IMR-90 (cell line): ENCODE measurements at regions not wholly inside any gene's neighbourhood (a gene's known extent, or its start where the extent isn't known, plus 50 kb on each side); places are given as distances from the start of the nearest gene placed in this dataset.

ENCODE experiments used
- ATAC-seq: fragments of 200-7000 bp; cut with Tn5 transposase; 2 replicates; pipeline ENCODE4 v1.9.1; 2020; ENCODE audit warnings: low read depth, mild to moderate bottlenecking, moderate library complexity
- BruUV-seq: library from RNA; stranded (reverse); fragments of 400-500 nt; replicated peaks from 2 replicates; lab custom pipeline; 2021; lab: Mats Ljungman, UMichigan
- CTCF ChIA-PET: fragments of 300-600 bp; formaldehyde crosslinking; extraction: SDS; loops from one replicate; lab custom pipeline; 2021; ENCODE audit warnings: antibody characterized with exemption; lab: Yijun Ruan, JAX
- POLR2A ChIA-PET: fragments of 300-600 bp; sonication (Branson Sonifier 250); formaldehyde crosslinking; loops from one replicate; lab custom pipeline; 2022; ENCODE audit warnings: antibody characterized with exemption; ENCODE audit not compliant: unreplicated experiment; lab: Charles Lee
- DNase-seq: peaks from one replicate; pipeline ENCODE4 v3.0.0; 2013
- H2AFZ ChIP-seq: replicated peaks from 2 replicates; pipeline ENCODE3; 2013; ENCODE audit warnings: low read length, mild to moderate bottlenecking; ENCODE audit not compliant: poor library complexity
- H2AK5ac ChIP-seq: 2 replicates; pipeline ENCODE4 v1.6.1; 2013; ENCODE audit warnings: low read depth, low read length, inconsistent platforms
- H2AK9ac ChIP-seq: replicated peaks from 2 replicates; pipeline ENCODE3; 2013; ENCODE audit warnings: mild to moderate bottlenecking, low read depth, low read length, moderate library complexity; ENCODE audit not compliant: poor library complexity
- H2BK120ac ChIP-seq: 2 replicates; pipeline ENCODE4 v1.6.1; 2013; ENCODE audit warnings: low read depth, low read length, inconsistent platforms
- H2BK15ac ChIP-seq: 3 replicates; pipeline ENCODE4 v1.6.1; 2013; ENCODE audit warnings: low read depth, low read length, inconsistent platforms
- H2BK20ac ChIP-seq: 2 replicates; pipeline ENCODE4 v1.6.1; 2013; ENCODE audit warnings: low read depth, mild to moderate bottlenecking, inconsistent platforms, low read length, moderate library complexity
- H2BK5ac ChIP-seq: 2 replicates; pipeline ENCODE4 v1.6.1; 2013; ENCODE audit warnings: mild to moderate bottlenecking, low read depth, low read length, inconsistent platforms; ENCODE audit not compliant: poor library complexity, severe bottlenecking
- H3K14ac ChIP-seq: replicated peaks from 2 replicates; pipeline ENCODE4 v1.6.1; 2013; ENCODE audit warnings: low read depth, low read length, inconsistent platforms
- H3K18ac ChIP-seq: 2 replicates; pipeline ENCODE4 v1.6.1; 2013; ENCODE audit warnings: low read depth, low read length, control low read depth
- H3K23ac ChIP-seq: 2 replicates; pipeline ENCODE4 v1.6.1; 2013; ENCODE audit warnings: low read depth, low read length, inconsistent platforms
- H3K27ac ChIP-seq: 2 replicates; pipeline ENCODE4 v1.5.1; 2013; ENCODE audit warnings: mild to moderate bottlenecking, control low read depth, low read length; ENCODE audit not compliant: insufficient read depth
- H3K27me3 ChIP-seq: 2 replicates; pipeline ENCODE4 v1.6.1; 2013; ENCODE audit warnings: low read length; ENCODE audit not compliant: control insufficient read depth, insufficient read depth
- H3K36me3 ChIP-seq: 2 replicates; pipeline ENCODE4 v1.6.1; 2013; ENCODE audit warnings: low read length, mixed read lengths; ENCODE audit not compliant: control insufficient read depth, insufficient read depth
- H3K4ac ChIP-seq: 2 replicates; pipeline ENCODE4 v1.6.1; 2013; ENCODE audit warnings: low read depth, low read length, inconsistent platforms
- H3K4me1 ChIP-seq: 2 replicates; pipeline ENCODE4 v1.6.1; 2013; ENCODE audit warnings: low read length, mixed read lengths; ENCODE audit not compliant: control insufficient read depth, insufficient read depth
- H3K4me2 ChIP-seq: 2 replicates; pipeline ENCODE4 v1.6.1; 2013; ENCODE audit warnings: low read depth, mild to moderate bottlenecking, control low read depth, low read length, moderate library complexity
- H3K4me3 ChIP-seq: 2 replicates; pipeline ENCODE4 v1.5.1; 2013; ENCODE audit warnings: low read depth, mild to moderate bottlenecking, control low read depth, low read length, moderate library complexity; ENCODE audit not compliant: insufficient read depth
- H3K56ac ChIP-seq: 2 replicates; pipeline ENCODE4 v1.6.1; 2013; ENCODE audit warnings: low read length, inconsistent platforms; ENCODE audit not compliant: insufficient read depth; ENCODE audit errors: extremely low read depth
- H3K79me1 ChIP-seq, 2 experiments: 2 replicates each; pipeline ENCODE4 v1.6.1; 2013; ENCODE audit warnings: low read length in 2 of 2, inconsistent platforms in 1 of 2, low read depth in 1 of 2
- H3K9ac ChIP-seq: 2 replicates; pipeline ENCODE4 v1.6.1; 2013; ENCODE audit warnings: low read depth, low read length, control low read depth
- H3K9me1 ChIP-seq: 2 replicates; pipeline ENCODE4 v1.6.1; 2013; ENCODE audit warnings: low read length, inconsistent platforms; ENCODE audit not compliant: insufficient read depth
- H3K9me3 ChIP-seq: 2 replicates; pipeline ENCODE4 v1.6.1; 2013; ENCODE audit warnings: low read length; ENCODE audit not compliant: control insufficient read depth, insufficient read depth
- H4K20me1 ChIP-seq: 2 replicates; pipeline ENCODE4 v1.6.1; 2013; ENCODE audit warnings: low read length, inconsistent platforms; ENCODE audit not compliant: insufficient read depth
- H4K5ac ChIP-seq: 2 replicates; pipeline ENCODE4 v1.6.1; 2013; ENCODE audit warnings: mild to moderate bottlenecking, low read depth, low read length, control low read depth
- H4K8ac ChIP-seq, 2 experiments: 2 replicates each; pipeline ENCODE4 v1.6.1; 2013; ENCODE audit warnings: low read depth in 2 of 2, low read length in 2 of 2, control low read depth in 1 of 2, inconsistent platforms in 1 of 2
- H4K91ac ChIP-seq: 2 replicates; pipeline ENCODE4 v1.6.1; 2013; ENCODE audit warnings: low read depth, low read length, inconsistent platforms; ENCODE audit not compliant: insufficient read depth
- BHLHE40 ChIP-seq: fragments of 150-350 bp; IDR thresholded peaks from 2 replicates; pipeline ENCODE4 v1.6.1; 2016; ENCODE audit warnings: mild to moderate bottlenecking, low read depth, low read length
- CEBPB ChIP-seq: IDR thresholded peaks from 2 replicates; pipeline ENCODE4 v1.6.1; 2012; ENCODE audit warnings: low read depth, low read length, improper control_type of control experiment
- CHD1 ChIP-seq: IDR thresholded peaks from 2 replicates; pipeline ENCODE4 v1.6.1; 2012; ENCODE audit warnings: low read depth, low read length, improper control_type of control experiment
- ELK1 ChIP-seq: fragments of 150-350 bp; IDR thresholded peaks from 2 replicates; pipeline ENCODE4 v1.6.1; 2016; ENCODE audit warnings: low read depth, mild to moderate bottlenecking, low read length, moderate library complexity, borderline replicate concordance
- FOS ChIP-seq: fragments of 150-350 bp; IDR thresholded peaks from 2 replicates; pipeline ENCODE4 v1.6.1; 2016; ENCODE audit warnings: low read depth, low read length
- MAFK ChIP-seq: IDR thresholded peaks from 2 replicates; pipeline ENCODE4 v1.6.1; 2012; ENCODE audit warnings: low read depth, low read length, improper control_type of control experiment
- MAZ ChIP-seq: IDR thresholded peaks from 2 replicates; pipeline ENCODE4 v1.6.1; 2012; ENCODE audit warnings: low read depth, mild to moderate bottlenecking, low read length, improper control_type of control experiment, moderate library complexity, borderline replicate concordance
- MXI1 ChIP-seq: IDR thresholded peaks from 2 replicates; pipeline ENCODE4 v1.6.1; 2012; ENCODE audit warnings: low read depth, mild to moderate bottlenecking, low read length, moderate library complexity, borderline replicate concordance
- NFE2L2 ChIP-seq: fragments of 150-350 bp; IDR thresholded peaks from 2 replicates; pipeline ENCODE4 v1.6.1; 2016; ENCODE audit warnings: low read depth, mild to moderate bottlenecking, low read length
- POLR2A ChIP-seq: IDR thresholded peaks from 2 replicates; pipeline ENCODE4 v1.6.1; 2012; ENCODE audit warnings: mild to moderate bottlenecking, low read depth, low read length
- RAD21 ChIP-seq: IDR thresholded peaks from 2 replicates; pipeline ENCODE4 v1.6.1; 2012; ENCODE audit warnings: low read length, improper control_type of control experiment
- RCOR1 ChIP-seq: IDR thresholded peaks from 2 replicates; pipeline ENCODE4 v1.6.1; 2012; ENCODE audit warnings: mild to moderate bottlenecking, low read length, improper control_type of control experiment; ENCODE audit not compliant: insufficient replicate concordance
- RFX5 ChIP-seq: IDR thresholded peaks from 2 replicates; pipeline ENCODE4 v1.8.0; 2012; ENCODE audit warnings: low read depth, mild to moderate bottlenecking, low read length, moderate library complexity
- SMC3 ChIP-seq: fragments of 150-350 bp; IDR thresholded peaks from 2 replicates; pipeline ENCODE4 v1.6.1; 2016; ENCODE audit warnings: low read depth, mild to moderate bottlenecking, antibody characterized with exemption, low read length, moderate library complexity
- WGBS, 2 experiments: methylation state at CpG; one replicate each; pipeline versions ENCODE4 v1.1.5 to v1.1.7; 2013; ENCODE audit warnings: missing lambda C conversion rate in 2 of 2; ENCODE audit not compliant: insufficient read length in 1 of 2; ENCODE audit errors: extremely low coverage in 2 of 2; 5-methylcytosine and 5-hydroxymethylcytosine counted together
- dilution Hi-C: fragments of 300-500 bp; cut with HindIII; formaldehyde crosslinking; loops from one replicate; pipeline ENCODE4 v1.14.3; 2018; ENCODE audit warnings: low sequenced_read_pairs; ENCODE audit not compliant: unreplicated experiment
- in situ Hi-C: fragments of 300-500 bp; cut with MboI; formaldehyde crosslinking; loops from 3 replicates; pipeline ENCODE4 v1.14.3; 2019; ENCODE audit warnings: low sequenced_read_pairs, inconsistent platforms, mixed read lengths
- intact Hi-C: fragments of 100-400 bp; cut with micrococcal nuclease; formaldehyde crosslinking; loops from 2 replicates; pipeline ENCODE4 v1.10.0; 2022
- TF ChIP-seq, protein P1 (sequence below): fragments of 150-350 bp; IDR thresholded peaks from 2 replicates; pipeline ENCODE4 v1.6.1; 2017; ENCODE audit warnings: mild to moderate bottlenecking, antibody characterized with exemption, low read length, low read depth
- TF ChIP-seq, protein P2 (sequence below): conservative IDR thresholded peaks from 2 replicates; pipeline ENCODE4 v1.5.1; 2012; ENCODE audit warnings: mild to moderate bottlenecking, low read depth, low read length, improper control_type of control experiment

- no TSS peak for BruUV-seq
- intact Hi-C loops (loop anchor here (10.0 kb wide), 1 partner anchor 1148 kb away; no protein-coding TSS in a partner anchor), dilution Hi-C loops (no loop called here), in situ Hi-C loops (no loop called here)
- POLR2A ChIA-PET, result no interaction called here
- H3K4me3 ChIP-seq, result no peak overlapping the region
- no peak overlapping the region for H3K4ac ChIP-seq
- H3K9ac ChIP-seq, result no peak overlapping the region
- no peak overlapping the region for H4K91ac ChIP-seq
- no peak for DNase-seq
- no peaks in the 10 kb centered on the region for H3K4me1 ChIP-seq
- no peaks in the 10 kb centered on the region for H4K20me1 ChIP-seq
- H3K27ac ChIP-seq, result no peak overlapping the region
- no peak overlapping the region for H3K14ac ChIP-seq
- CTCF ChIA-PET, result no interaction called here
- no peaks in the 10 kb centered on the region; the same call in 1 of the 2 replicates for H3K9me3 ChIP-seq
- no peaks in the 10 kb centered on the region for H3K36me3 ChIP-seq
- H4K8ac ChIP-seq, result no peak overlapping the region
- H4K5ac ChIP-seq, result no peak overlapping the region
- no peak overlapping the region for H2BK5ac ChIP-seq
- H2AK9ac ChIP-seq, result no peak overlapping the region
- H3K4me2 ChIP-seq, result no peak overlapping the region
- no peak overlapping the region for H2BK120ac ChIP-seq
- no peak overlapping the region for H3K18ac ChIP-seq
- WGBS, 2 experiments, result 63% methylated on average over 3 of the region's 4 CpGs; no CpG with 5 or more reads in 1 of the 2 experiments
- no peak overlapping the region for H2AK5ac ChIP-seq
- H3K23ac ChIP-seq, result no peak overlapping the region
- H3K27me3 ChIP-seq, result no peaks in the 10 kb centered on the region
- H3K9me1 ChIP-seq, result no peaks in the 10 kb centered on the region
- TF ChIP-seq CEBPB (no peak), CHD1 (no peak), NFE2L2 (no peak), RFX5 (no peak), RCOR1 (no peak), POLR2A (no peak), BHLHE40 (no peak), MAZ (no peak), MXI1 (no peak), MAFK (no peak), SMC3 (no peak), RAD21 (no peak), FOS (no peak), ELK1 (no peak)
- TF ChIP-seq, protein P1, sequence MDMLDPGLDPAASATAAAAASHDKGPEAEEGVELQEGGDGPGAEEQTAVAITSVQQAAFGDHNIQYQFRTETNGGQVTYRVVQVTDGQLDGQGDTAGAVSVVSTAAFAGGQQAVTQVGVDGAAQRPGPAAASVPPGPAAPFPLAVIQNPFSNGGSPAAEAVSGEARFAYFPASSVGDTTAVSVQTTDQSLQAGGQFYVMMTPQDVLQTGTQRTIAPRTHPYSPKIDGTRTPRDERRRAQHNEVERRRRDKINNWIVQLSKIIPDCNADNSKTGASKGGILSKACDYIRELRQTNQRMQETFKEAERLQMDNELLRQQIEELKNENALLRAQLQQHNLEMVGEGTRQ, result no peak
- TF ChIP-seq, protein P2, sequence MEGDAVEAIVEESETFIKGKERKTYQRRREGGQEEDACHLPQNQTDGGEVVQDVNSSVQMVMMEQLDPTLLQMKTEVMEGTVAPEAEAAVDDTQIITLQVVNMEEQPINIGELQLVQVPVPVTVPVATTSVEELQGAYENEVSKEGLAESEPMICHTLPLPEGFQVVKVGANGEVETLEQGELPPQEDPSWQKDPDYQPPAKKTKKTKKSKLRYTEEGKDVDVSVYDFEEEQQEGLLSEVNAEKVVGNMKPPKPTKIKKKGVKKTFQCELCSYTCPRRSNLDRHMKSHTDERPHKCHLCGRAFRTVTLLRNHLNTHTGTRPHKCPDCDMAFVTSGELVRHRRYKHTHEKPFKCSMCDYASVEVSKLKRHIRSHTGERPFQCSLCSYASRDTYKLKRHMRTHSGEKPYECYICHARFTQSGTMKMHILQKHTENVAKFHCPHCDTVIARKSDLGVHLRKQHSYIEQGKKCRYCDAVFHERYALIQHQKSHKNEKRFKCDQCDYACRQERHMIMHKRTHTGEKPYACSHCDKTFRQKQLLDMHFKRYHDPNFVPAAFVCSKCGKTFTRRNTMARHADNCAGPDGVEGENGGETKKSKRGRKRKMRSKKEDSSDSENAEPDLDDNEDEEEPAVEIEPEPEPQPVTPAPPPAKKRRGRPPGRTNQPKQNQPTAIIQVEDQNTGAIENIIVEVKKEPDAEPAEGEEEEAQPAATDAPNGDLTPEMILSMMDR, result no peak
- H3K56ac ChIP-seq, result no peak overlapping the region
- no peak for ATAC-seq
- no peak overlapping the region for H2BK20ac ChIP-seq
- H3K79me1 ChIP-seq, result no peaks in the 10 kb centered on the region
- no peak overlapping the region for H2AFZ ChIP-seq
- H2BK15ac ChIP-seq, result no peak overlapping the region
These were observed 359.9 kb downstream of the ICE1 start for GRCh38 chr5:5782402-5782801.
